Astrocyte (in vitro differentiated cells and primary cell): ENCODE measurements at regions not wholly inside any gene's neighbourhood (a gene's known extent, or its start where the extent isn't known, plus 50 kb on each side); places are given as distances from the start of the nearest gene placed in this dataset.

Source experiments
- CTCF ChIP-seq: IDR thresholded peaks from 2 replicates; pipeline ENCODE4 v1.5.1; 2011; ENCODE audit warnings: low read depth, mild to moderate bottlenecking, inconsistent platforms, low read length, moderate library complexity; ENCODE audit not compliant: insufficient read depth
- EZH2 ChIP-seq: IDR thresholded peaks from 2 replicates; pipeline ENCODE4 v1.6.1; 2012; ENCODE audit warnings: mild to moderate bottlenecking, low read length, inconsistent platforms; ENCODE audit not compliant: insufficient read depth

- TF ChIP-seq EZH2: no peak
- no peak for TF ChIP-seq CTCF
Measured at GRCh38 chr7:131188367-131189339, 139.0 kb upstream of the MKLN1 start.
